SIG-M5 (cell line): ENCODE measurements at regions not wholly inside any gene's neighbourhood (a gene's known extent, or its start where the extent isn't known, plus 50 kb on each side); places are given as distances from the start of the nearest gene placed in this dataset.
"Not testable (repeated sequence)": the region's sequence is repeated elsewhere in the genome, so short reads cannot be mapped to it uniquely, and the experiment has no call there.

Source experiments
- DNase-seq: peaks from one replicate; lab custom pipeline; 2025; lab: John Stamatoyannopoulos, UW

GRCh38 chr21:19523061-19523460 lies 1119.5 kb upstream of the TMPRSS15 start:
- no peak for DNase-seq

GRCh38 chr21:19523746-19524145 lies 1120.2 kb upstream of the TMPRSS15 start:
- DNase-seq: peak; percentile 26

- DNase-seq: no peak
These were observed 1125.4 kb upstream of the TMPRSS15 start for GRCh38 chr21:19529031-19529430.

GRCh38 chr21:19535356-19535755 lies 1131.8 kb upstream of the TMPRSS15 start:
- DNase-seq: no peak

- no peak for DNase-seq
These were observed 1133.5 kb upstream of the TMPRSS15 start for GRCh38 chr21:19537116-19537515.

- DNase-seq: no peak
These were observed 1136.7 kb upstream of the TMPRSS15 start for GRCh38 chr21:19540287-19540686.

GRCh38 chr21:19541602-19542001 lies 1138.0 kb upstream of the TMPRSS15 start:
- no peak for DNase-seq

GRCh38 chr21:19544493-19544892 lies 1140.9 kb upstream of the TMPRSS15 start:
- DNase-seq: not testable (repeated sequence)

- DNase-seq: no peak
These were observed 1144.6 kb upstream of the TMPRSS15 start for GRCh38 chr21:19547951-19548840.

- DNase-seq: no peak
These were observed 1150.5 kb upstream of the TMPRSS15 start for GRCh38 chr21:19553919-19554615.

GRCh38 chr21:19557046-19557445 lies 1153.5 kb upstream of the TMPRSS15 start:
- DNase-seq: no peak

GRCh38 chr21:19557488-19557887 lies 1153.9 kb upstream of the TMPRSS15 start:
- DNase-seq: no peak

- no peak for DNase-seq
These were observed 1162.0 kb upstream of the TMPRSS15 start for GRCh38 chr21:19565587-19565986.

GRCh38 chr21:19566975-19567374 lies 1163.4 kb upstream of the TMPRSS15 start:
- no peak for DNase-seq

GRCh38 chr21:19577381-19577780 lies 1173.8 kb upstream of the TMPRSS15 start:
- no peak for DNase-seq

- DNase-seq: no peak
These were observed 1186.5 kb upstream of the TMPRSS15 start for GRCh38 chr21:19590044-19590443.

- no peak for DNase-seq
These were observed 1199.5 kb upstream of the TMPRSS15 start for GRCh38 chr21:19603011-19603593.

- no peak for DNase-seq
These were observed 1204.6 kb upstream of the TMPRSS15 start for GRCh38 chr21:19608101-19608621.

GRCh38 chr21:19609611-19610010 lies 1206.0 kb upstream of the TMPRSS15 start:
- no peak for DNase-seq

GRCh38 chr21:19621837-19622496 lies 1218.4 kb upstream of the TMPRSS15 start:
- DNase-seq: no peak

- no peak for DNase-seq
These were observed 1237.4 kb upstream of the TMPRSS15 start for GRCh38 chr21:19640964-19641363.

- DNase-seq: no peak
These were observed 1244.8 kb upstream of the TMPRSS15 start for GRCh38 chr21:19648391-19648790.
